Left ventricle myocardium inferior (tissue), 1 donor: ENCODE measurements at regions not wholly inside any gene's neighbourhood (a gene's known extent, or its start where the extent isn't known, plus 50 kb on each side); places are given as distances from the start of the nearest gene placed in this dataset.

Source experiments
- DNase-seq: peaks from one replicate; pipeline ENCODE4 v3.0.0-alpha.2; 2020
- H3K27ac ChIP-seq: fragments of 200-600 bp; replicated peaks from 2 replicates; pipeline ENCODE4 v1.8.0; 2021
- H3K27me3 ChIP-seq: fragments of 200-600 bp; 2 replicates; pipeline ENCODE4 v1.8.0; 2021; ENCODE audit warnings: low read depth
- H3K36me3 ChIP-seq: fragments of 200-600 bp; 2 replicates; pipeline ENCODE4 v1.8.0; 2021
- H3K4me1 ChIP-seq: fragments of 200-600 bp; 2 replicates; pipeline ENCODE4 v1.8.0; 2021
- H3K4me3 ChIP-seq: fragments of 200-600 bp; 2 replicates; pipeline ENCODE4 v1.8.0; 2021; ENCODE audit warnings: mild to moderate bottlenecking, moderate library complexity
- H3K9me3 ChIP-seq: fragments of 200-600 bp; replicated peaks from 2 replicates; pipeline ENCODE4 v1.8.0; 2021
- intact Hi-C: fragments of 100-400 bp; cut with micrococcal nuclease; formaldehyde crosslinking; loops from one replicate; pipeline ENCODE4 v1.11.0; 2022
- TF ChIP-seq, protein P1 (sequence below): fragments of 200-600 bp; IDR thresholded peaks from 2 replicates; pipeline ENCODE4 v1.8.0; 2021; ENCODE audit warnings: antibody characterized with exemption, mild to moderate bottlenecking, borderline replicate concordance
- donor health status: DM: no; HTN: yes; CAD: no; lungs with severe emphysema.

DNA sequence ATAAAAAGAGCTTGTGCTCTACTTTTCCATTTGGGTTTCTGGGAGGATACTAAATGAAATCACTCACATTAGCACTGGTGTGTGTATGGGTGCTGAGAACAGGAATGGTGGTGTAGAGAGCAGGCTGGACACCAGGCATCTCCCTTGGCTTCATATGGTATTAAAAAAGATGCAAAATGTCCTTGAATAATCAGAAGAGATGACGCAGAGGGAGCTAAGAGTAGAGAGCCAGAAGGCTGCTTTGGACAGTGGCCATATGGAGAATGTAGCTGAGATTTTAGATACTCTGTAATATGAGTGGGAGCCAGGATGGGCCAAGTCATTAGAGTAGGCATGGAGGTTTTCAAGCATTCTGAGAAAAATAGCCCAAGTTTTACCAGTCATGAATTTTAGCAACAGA lies 112.3 kb upstream of the ZRANB2 start:
- Histone ChIP-seq H3K4me3 (no peak overlapping the region), H3K9me3 (no peaks in the 10 kb centered on the region), H3K27ac (no peak overlapping the region), H3K27me3 (no peaks in the 10 kb centered on the region), H3K4me1 (peaks cover 6% of the 10 kb centered on the region), H3K36me3 (no peaks in the 10 kb centered on the region)
- TF ChIP-seq, protein P1, sequence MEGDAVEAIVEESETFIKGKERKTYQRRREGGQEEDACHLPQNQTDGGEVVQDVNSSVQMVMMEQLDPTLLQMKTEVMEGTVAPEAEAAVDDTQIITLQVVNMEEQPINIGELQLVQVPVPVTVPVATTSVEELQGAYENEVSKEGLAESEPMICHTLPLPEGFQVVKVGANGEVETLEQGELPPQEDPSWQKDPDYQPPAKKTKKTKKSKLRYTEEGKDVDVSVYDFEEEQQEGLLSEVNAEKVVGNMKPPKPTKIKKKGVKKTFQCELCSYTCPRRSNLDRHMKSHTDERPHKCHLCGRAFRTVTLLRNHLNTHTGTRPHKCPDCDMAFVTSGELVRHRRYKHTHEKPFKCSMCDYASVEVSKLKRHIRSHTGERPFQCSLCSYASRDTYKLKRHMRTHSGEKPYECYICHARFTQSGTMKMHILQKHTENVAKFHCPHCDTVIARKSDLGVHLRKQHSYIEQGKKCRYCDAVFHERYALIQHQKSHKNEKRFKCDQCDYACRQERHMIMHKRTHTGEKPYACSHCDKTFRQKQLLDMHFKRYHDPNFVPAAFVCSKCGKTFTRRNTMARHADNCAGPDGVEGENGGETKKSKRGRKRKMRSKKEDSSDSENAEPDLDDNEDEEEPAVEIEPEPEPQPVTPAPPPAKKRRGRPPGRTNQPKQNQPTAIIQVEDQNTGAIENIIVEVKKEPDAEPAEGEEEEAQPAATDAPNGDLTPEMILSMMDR: no peak
- no peak for DNase-seq
- intact Hi-C loops: no loop called here

DNA sequence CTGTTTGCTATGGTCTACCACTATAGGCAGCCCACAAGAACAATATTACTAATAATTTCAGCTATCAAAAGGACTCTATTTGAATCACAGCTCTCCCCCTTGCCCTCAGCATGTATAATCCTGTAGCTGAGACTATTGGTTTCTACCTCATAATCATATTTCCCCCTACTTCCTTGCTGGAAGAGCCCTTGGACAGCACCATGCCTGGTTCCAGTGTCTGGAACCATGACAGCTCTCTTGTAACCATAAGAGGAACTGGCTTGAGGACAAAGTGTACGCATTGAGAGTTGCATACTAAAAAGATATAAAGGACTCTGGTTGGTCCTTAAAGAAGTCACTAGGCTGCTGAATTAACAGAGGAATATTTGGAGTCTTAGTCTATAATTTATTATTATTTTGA lies 110.7 kb upstream of the ZRANB2 start:
- Histone ChIP-seq H3K4me1 (peaks cover 6% of the 10 kb centered on the region), H3K36me3 (no peaks in the 10 kb centered on the region), H3K4me3 (no peak overlapping the region), H3K9me3 (peaks cover under 1% of the 10 kb centered on the region), H3K27ac (no peak overlapping the region), H3K27me3 (no peaks in the 10 kb centered on the region)
- intact Hi-C loops: no loop called here
- no peak for DNase-seq
- TF ChIP-seq, protein P1: no peak

DNA sequence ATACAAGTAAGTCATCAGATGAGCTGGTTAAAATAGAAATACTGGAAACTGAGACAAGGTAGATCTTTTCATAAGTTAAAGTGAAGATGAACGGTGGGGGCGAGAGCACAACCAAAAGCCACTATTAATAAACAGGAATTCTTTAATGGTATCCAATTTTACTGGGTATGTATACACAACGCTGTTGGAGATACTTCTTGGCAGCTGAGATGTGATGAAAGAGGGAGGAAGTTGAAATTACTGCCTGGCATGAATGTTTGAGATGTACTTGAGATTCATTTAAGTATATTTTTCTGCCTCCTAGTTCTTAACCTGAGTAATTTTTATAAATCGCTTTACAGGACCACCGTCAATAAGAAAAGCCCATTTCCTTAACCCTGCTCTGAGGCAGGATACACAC lies 110.0 kb upstream of the ZRANB2 start:
- Histone ChIP-seq H3K27ac (no peak overlapping the region), H3K27me3 (no peaks in the 10 kb centered on the region), H3K9me3 (peaks cover 4% of the 10 kb centered on the region), H3K36me3 (no peaks in the 10 kb centered on the region), H3K4me3 (no peak overlapping the region), H3K4me1 (peaks cover 6% of the 10 kb centered on the region)
- no peak for DNase-seq
- TF ChIP-seq, protein P1: no peak
- intact Hi-C loops: no loop called here

DNA sequence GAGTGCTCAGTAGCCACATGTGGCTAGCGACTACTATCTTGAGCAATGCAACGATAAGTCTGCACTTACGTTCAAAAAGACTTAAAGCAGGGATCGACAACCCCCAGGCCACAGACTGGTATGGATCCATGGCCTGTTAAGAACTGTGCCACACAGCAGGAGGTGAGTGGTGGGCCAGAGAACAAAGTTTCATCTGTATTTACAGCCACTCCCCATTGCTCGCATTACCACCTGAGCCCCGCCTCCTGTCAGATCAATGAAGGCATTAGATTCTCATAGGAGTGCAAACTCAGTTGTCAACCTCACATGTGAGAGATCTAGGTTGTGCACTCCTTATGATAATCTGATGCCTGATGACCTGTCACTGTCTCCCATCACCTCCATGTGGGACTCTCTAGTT lies 103.6 kb upstream of the ZRANB2 start:
- DNase-seq: no peak
- Histone ChIP-seq H3K9me3 (peaks cover 4% of the 10 kb centered on the region), H3K27ac (no peak overlapping the region), H3K36me3 (no peaks in the 10 kb centered on the region), H3K27me3 (no peaks in the 10 kb centered on the region), H3K4me3 (no peak overlapping the region), H3K4me1 (no peaks in the 10 kb centered on the region)
- TF ChIP-seq, protein P1: no peak
- intact Hi-C loops: no loop called here

DNA sequence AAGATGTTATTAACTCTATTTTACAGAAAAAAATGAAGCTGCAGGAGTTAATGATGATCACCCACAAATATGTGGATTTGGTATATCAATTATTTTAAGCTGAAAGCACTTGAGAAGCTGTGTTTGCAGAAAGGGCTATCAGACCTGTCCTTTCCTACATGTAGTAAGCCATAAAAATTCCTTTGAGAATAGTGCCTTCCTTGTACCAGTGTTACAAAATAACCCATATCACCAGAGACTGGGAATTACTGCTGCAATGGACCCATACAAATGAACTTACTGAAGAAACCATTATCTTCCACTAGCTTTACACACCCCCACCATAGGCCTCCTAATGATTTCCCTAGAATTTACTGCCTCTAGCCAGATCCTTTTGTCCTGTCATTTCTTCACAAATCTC lies 99.2 kb upstream of the ZRANB2 start:
- Histone ChIP-seq H3K36me3 (no peaks in the 10 kb centered on the region), H3K4me1 (no peaks in the 10 kb centered on the region), H3K4me3 (no peak overlapping the region), H3K27ac (no peak overlapping the region), H3K27me3 (no peaks in the 10 kb centered on the region), H3K9me3 (no peaks in the 10 kb centered on the region)
- TF ChIP-seq, protein P1: no peak
- intact Hi-C loops: no loop called here
- DNase-seq: no peak

DNA sequence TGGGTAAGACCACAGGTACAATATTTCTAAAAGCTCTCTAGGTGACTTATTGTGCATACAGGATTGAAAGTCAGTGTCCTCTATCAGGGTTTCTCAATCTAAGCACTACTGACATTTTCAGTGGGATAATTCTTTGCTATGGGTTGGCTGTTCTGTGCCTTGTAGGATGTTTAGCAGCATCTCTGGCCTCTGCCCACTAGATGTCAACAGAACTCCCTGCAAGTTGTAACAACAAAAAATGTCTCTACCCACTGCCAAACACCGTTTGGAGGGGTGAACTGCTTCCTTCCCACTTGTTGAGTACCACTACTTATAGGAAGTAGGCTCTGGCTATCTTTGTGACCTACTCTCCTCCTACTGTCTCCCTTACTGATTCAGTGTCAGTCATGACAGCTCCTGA lies 90.1 kb upstream of the ZRANB2 start:
- H3K27ac ChIP-seq: no peak overlapping the region
- intact Hi-C loops: no loop called here

More for the DNA sequence above, 90.1 kb upstream of the ZRANB2 start:
- Histone ChIP-seq H3K9me3 (peaks cover 5% of the 10 kb centered on the region), H3K4me3 (no peak overlapping the region), H3K4me1 (no peaks in the 10 kb centered on the region), H3K27me3 (no peaks in the 10 kb centered on the region), H3K36me3 (no peaks in the 10 kb centered on the region)
- TF ChIP-seq, protein P1: no peak
- no peak for DNase-seq
